Endothelial cell of umbilical vein (primary cell): ENCODE measurements at regions not wholly inside any gene's neighbourhood (a gene's known extent, or its start where the extent isn't known, plus 50 kb on each side); places are given as distances from the start of the nearest gene placed in this dataset.

Experiments used
- BruUV-seq: library from RNA; stranded (reverse); fragments of 400-500 nt; replicated peaks from 2 replicates; lab custom pipeline; 2021; lab: Mats Ljungman, UMichigan
- CTCF ChIA-PET: fragments of 300-600, 350-600 bp; sonication (Branson Sonifier 250); formaldehyde crosslinking; loops from one replicate; lab custom pipeline; 2021; ENCODE audit warnings: antibody characterized with exemption, inconsistent platforms; lab: Charles Lee
- POLR2A ChIA-PET: fragments of 300-600, 350-600 bp; sonication (Branson Sonifier 250); formaldehyde crosslinking; loops from one replicate; lab custom pipeline; 2021; ENCODE audit warnings: antibody characterized with exemption, inconsistent platforms; lab: Charles Lee
- DNase-seq: peaks from one replicate; pipeline ENCODE4 v3.0.0-alpha.2; 2011; ENCODE audit warnings: low read depth, low spot score
- FAIRE-seq: peaks from 2 replicates; lab custom pipeline; 2011; peaks lifted over from hg19 to GRCh38; lab: Jason Lieb, UNC
- H2AFZ ChIP-seq: 2 replicates; pipeline ENCODE4 v1.6.0; 2012; ENCODE audit warnings: low read depth, low read length, control low read depth, inconsistent platforms
- H3K27ac ChIP-seq: 2 replicates; pipeline ENCODE4 v1.5.1; 2011; ENCODE audit warnings: low read depth, mild to moderate bottlenecking, control low read depth, low read length, moderate library complexity; ENCODE audit not compliant: insufficient read depth
- H3K27me3 ChIP-seq, 2 experiments: 2 replicates each; pipeline versions ENCODE4 v1.6.0 to v1.6.1; 2011; ENCODE audit warnings: low read length in 2 of 2, mixed read lengths in 1 of 2; ENCODE audit not compliant: control insufficient read depth in 2 of 2, insufficient read depth in 2 of 2
- H3K36me3 ChIP-seq, 2 experiments: 2 replicates in 1 of 2; 3 replicates in 1 of 2; pipeline ENCODE4 v1.5.1; 2011; ENCODE audit warnings: low read length in 2 of 2, mild to moderate bottlenecking in 1 of 2, moderate library complexity in 1 of 2; ENCODE audit not compliant: control insufficient read depth in 2 of 2, insufficient read depth in 2 of 2; ENCODE audit errors: extremely low read depth in 1 of 2
- H3K4me1 ChIP-seq: 3 replicates; pipeline ENCODE4 v1.5.1; 2011; ENCODE audit warnings: mild to moderate bottlenecking, low read length; ENCODE audit not compliant: control insufficient read depth, insufficient read depth; ENCODE audit errors: extremely low read depth
- H3K4me2 ChIP-seq: 2 replicates; pipeline ENCODE4 v1.6.1; 2011; ENCODE audit warnings: low read length, control low read depth, mixed read lengths; ENCODE audit not compliant: insufficient read depth
- H3K4me3 ChIP-seq, 3 experiments: fragments of 200-600 bp in 1 of 3; sonication (generic), shearing (Covaris generic) in 1 of 3; replicated peaks in 1 of 3; 2 replicates each; pipeline ENCODE4 v1.5.1; 2011 to 2016; ENCODE audit warnings: control low read depth in 3 of 3, low read length in 3 of 3, mild to moderate bottlenecking in 2 of 3, inconsistent platforms in 1 of 3, low read depth in 1 of 3, moderate library complexity in 1 of 3; ENCODE audit not compliant: insufficient read depth in 1 of 3
- H3K79me2 ChIP-seq: 2 replicates; pipeline ENCODE4 v1.6.0; 2012; ENCODE audit warnings: low read length, inconsistent platforms; ENCODE audit not compliant: control insufficient read depth, insufficient read depth
- H3K9ac ChIP-seq: replicated peaks from 2 replicates; pipeline ENCODE3; 2011; ENCODE audit warnings: low read length, control low read depth; ENCODE audit not compliant: insufficient read depth; ENCODE audit errors: extremely low read depth
- H3K9me1 ChIP-seq: replicated peaks from 3 replicates; pipeline ENCODE4 v1.6.0; 2011; ENCODE audit warnings: mild to moderate bottlenecking, low read length; ENCODE audit not compliant: control insufficient read depth, insufficient read depth; ENCODE audit errors: extremely low read depth
- H3K9me3 ChIP-seq: replicated peaks from 2 replicates; pipeline ENCODE4 v1.5.1; 2012; ENCODE audit warnings: low read length, inconsistent platforms; ENCODE audit not compliant: control insufficient read depth, insufficient read depth
- H4K20me1 ChIP-seq: replicated peaks from 2 replicates; pipeline ENCODE3; 2011; ENCODE audit warnings: mild to moderate bottlenecking, low read length; ENCODE audit not compliant: control insufficient read depth, insufficient read depth; ENCODE audit errors: extremely low read depth
- EZH2 ChIP-seq: IDR thresholded peaks from 2 replicates; pipeline ENCODE4 v1.6.1; 2012; ENCODE audit warnings: borderline replicate concordance, low read depth, mild to moderate bottlenecking, moderate library complexity, low read length, inconsistent platforms; ENCODE audit not compliant: severe bottlenecking
- GATA2 ChIP-seq: IDR thresholded peaks from 2 replicates; pipeline ENCODE4 v1.7.0; 2011; ENCODE audit warnings: low read depth, mild to moderate bottlenecking, moderate library complexity, mixed read lengths, low read length; ENCODE audit not compliant: insufficient read length, insufficient read depth
- JUN ChIP-seq: IDR thresholded peaks from 2 replicates; pipeline ENCODE4 v1.6.1; 2011; ENCODE audit warnings: borderline replicate concordance, low read depth; ENCODE audit not compliant: insufficient read length, insufficient read depth
- MYC ChIP-seq: IDR thresholded peaks from one replicate; pipeline ENCODE4 v1.6.1; 2011; ENCODE audit warnings: mild to moderate bottlenecking, low read depth, low read length
- POLR2AphosphoS5 ChIP-seq: IDR thresholded peaks from 2 replicates; pipeline ENCODE4 v1.6.1; 2012; ENCODE audit warnings: low read depth, mild to moderate bottlenecking, control low read depth, low read length, moderate library complexity; ENCODE audit not compliant: insufficient read depth
- dilution Hi-C: fragments of 300-500 bp; cut with MboI; formaldehyde crosslinking; loops from one replicate; pipeline ENCODE4 v1.15.0; 2019; ENCODE audit warnings: low sequenced_read_pairs; ENCODE audit not compliant: extremely low pct_ligation_motif_present
- intact Hi-C: fragments of 100-400 bp; cut with micrococcal nuclease; formaldehyde crosslinking; loops from one replicate; pipeline ENCODE4 v1.10.0; 2022
- TF ChIP-seq, protein P1 (sequence below): IDR thresholded peaks from 2 replicates; pipeline ENCODE4 v1.6.1; 2011; ENCODE audit not compliant: insufficient read depth, insufficient read length

DNA sequence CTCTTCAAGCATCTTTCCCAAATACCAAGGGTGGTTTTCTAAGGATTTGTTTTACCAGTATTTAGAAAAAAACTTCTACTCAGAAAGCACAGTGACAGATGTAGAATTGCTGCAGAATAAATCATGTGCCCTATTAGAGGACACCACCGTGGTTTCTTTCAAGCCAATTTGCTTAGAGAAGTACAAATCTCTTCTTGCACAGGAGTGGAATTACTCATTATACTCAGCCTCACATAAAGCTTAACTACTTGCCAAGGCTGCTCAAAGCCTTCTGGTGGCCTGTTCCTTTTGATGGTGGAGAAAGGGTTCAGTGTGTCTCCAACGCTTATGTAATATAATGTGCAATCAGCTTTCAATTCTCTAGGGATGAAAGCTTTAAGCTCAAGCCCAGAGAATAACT, 66.5 kb upstream of the CTNNA2 start:
- Histone ChIP-seq H3K27me3 (no peaks in the 10 kb centered on the region), H3K79me2 (no peaks in the 10 kb centered on the region), H3K27ac (no peak overlapping the region), H3K4me2 (no peak overlapping the region), H3K9me1 (no peaks in the 10 kb centered on the region), H3K9ac (no peak overlapping the region), H3K36me3 (no peaks in the 10 kb centered on the region), H3K9me3 (no peaks in the 10 kb centered on the region), H3K4me1 (no peaks in the 10 kb centered on the region), H3K4me3 (no peak overlapping the region), H2AFZ (no peak overlapping the region), H4K20me1 (no peaks in the 10 kb centered on the region)
- dilution Hi-C loops: no loop called here
- FAIRE-seq (no peak), DNase-seq (no peak)
- CTCF ChIA-PET: no interaction called here
- POLR2A ChIA-PET: no interaction called here
- intact Hi-C loops: no loop called here
- no peak for TF ChIP-seq POLR2AphosphoS5
- no TSS peak for BruUV-seq

DNA sequence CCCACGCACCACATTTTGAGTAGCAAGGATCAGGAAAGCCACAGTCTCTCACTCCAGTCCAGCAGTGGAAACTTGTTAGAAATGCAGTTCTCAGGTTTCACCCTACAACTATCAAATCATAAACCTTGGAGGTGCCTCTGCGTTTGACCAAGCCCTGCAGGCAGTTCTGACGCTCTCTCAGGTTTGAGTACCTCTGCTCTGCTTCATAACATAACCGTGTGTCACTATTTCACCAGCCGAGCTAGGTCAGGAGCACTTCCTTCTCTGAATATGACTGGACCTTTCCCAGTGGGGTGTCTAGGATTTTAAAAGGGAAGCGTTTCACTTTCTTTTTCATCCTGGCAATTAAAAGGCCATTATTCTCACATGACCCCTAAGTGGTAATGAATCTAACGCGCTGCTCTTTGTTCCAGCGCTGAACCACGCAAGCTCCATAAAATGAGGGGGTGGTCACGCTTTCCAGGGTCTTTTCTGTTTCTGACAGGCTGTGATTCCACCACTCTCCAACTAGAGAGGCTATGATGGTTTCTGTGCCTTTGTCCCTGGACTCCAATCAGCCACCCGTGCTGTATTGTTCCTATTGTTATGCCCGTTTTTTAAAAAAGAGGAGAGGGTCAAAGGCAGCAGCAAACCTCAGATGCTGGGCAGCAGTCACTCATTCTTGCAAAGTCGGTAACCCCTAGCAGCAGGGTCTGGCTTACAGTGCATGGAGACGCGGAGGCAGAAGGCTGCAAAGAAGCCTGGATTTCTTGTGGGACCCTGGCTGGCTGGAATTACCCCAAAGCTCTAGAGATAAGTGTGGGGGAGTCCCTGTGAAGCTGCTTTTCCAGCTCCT, 75.2 kb upstream of the CTNNA2 start:
- dilution Hi-C loops: no loop called here
- H3K9me3 ChIP-seq: peaks cover 2% of the 10 kb centered on the region
- no peaks in the 10 kb centered on the region for H3K9me1 ChIP-seq
- DNase-seq (no peak), FAIRE-seq (no peak)
- ChIA-PET CTCF (no interaction called here), POLR2A (no interaction called here)
- no peaks in the 10 kb centered on the region for H3K79me2 ChIP-seq
- H3K36me3 ChIP-seq: no peaks in the 10 kb centered on the region
- no peaks in the 10 kb centered on the region for H4K20me1 ChIP-seq
- H3K27ac ChIP-seq: no peak overlapping the region
- TF ChIP-seq MYC (no peak), GATA2 (no peak), EZH2 (no peak), JUN (no peak)
- TF ChIP-seq, protein P1, sequence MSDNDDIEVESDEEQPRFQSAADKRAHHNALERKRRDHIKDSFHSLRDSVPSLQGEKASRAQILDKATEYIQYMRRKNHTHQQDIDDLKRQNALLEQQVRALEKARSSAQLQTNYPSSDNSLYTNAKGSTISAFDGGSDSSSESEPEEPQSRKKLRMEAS: no peak
- H3K4me3 ChIP-seq: no peak overlapping the region
- no peaks in the 10 kb centered on the region for H3K4me1 ChIP-seq
- BruUV-seq: no TSS peak
- H3K27me3 ChIP-seq: no peaks in the 10 kb centered on the region
- no peak overlapping the region for H3K9ac ChIP-seq
- H3K4me2 ChIP-seq: no peak overlapping the region
- intact Hi-C loops: no loop called here
- no peak overlapping the region for H2AFZ ChIP-seq
